GM18520 (cell line): ENCODE measurements at regions not wholly inside any gene's neighbourhood (a gene's known extent, or its start where the extent isn't known, plus 50 kb on each side); places are given as distances from the start of the nearest gene placed in this dataset.
"Not testable (repeated sequence)": the region's sequence is repeated elsewhere in the genome, so short reads cannot be mapped to it uniquely, and the experiment has no call there.

ENCODE experiments used
- ATAC-seq: cut with Tn5 transposase; IDR thresholded peaks from one replicate; pipeline ENCODE4 v1.9.1; 2021; ENCODE audit not compliant: unreplicated experiment

- no peak for ATAC-seq
Measured at GRCh38 chr6:74731931-74732330, 473.9 kb downstream of the COL12A1 start.

- no peak for ATAC-seq
Measured at GRCh38 chr6:74731204-74731603, 474.6 kb downstream of the COL12A1 start.

DNA sequence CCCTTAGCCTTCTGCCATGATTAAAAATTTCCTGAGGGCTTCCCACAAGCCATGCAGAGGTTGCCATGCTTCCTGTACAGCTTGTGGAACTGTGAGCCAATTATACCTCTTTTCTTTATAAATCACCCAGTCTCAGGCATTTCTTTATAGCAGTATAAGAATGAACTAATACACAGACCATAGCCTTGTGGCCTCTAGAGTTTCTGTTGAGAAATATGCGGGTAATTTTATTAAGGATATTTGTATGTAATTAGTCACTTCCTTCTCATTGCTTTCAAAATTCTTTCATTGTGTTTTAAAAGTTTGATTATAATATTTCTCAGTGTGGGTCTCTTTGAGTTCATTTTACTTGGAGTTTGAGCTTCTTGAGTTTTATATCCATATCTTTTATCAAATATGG is 484.9 kb downstream of the COL12A1 start:
- no peak for ATAC-seq

DNA sequence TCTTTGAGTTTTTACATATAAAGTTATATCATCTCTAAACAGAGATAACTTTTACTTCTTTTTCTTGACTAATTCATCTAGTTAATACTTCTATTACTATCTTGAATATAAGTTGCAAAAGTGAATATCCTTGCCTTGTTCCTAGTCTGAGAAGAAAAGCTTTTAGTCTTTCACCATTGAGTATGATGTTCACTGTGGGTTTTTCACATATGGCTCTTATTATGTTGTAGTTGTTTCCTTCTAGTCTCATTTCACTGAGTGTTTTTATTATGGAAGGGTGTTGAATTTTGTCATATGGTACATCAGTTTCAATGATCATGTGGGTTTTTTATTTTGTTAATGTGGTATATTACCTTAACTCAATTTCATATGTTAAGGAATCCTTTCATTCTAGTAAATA is 488.3 kb downstream of the COL12A1 start:
- no peak for ATAC-seq

DNA sequence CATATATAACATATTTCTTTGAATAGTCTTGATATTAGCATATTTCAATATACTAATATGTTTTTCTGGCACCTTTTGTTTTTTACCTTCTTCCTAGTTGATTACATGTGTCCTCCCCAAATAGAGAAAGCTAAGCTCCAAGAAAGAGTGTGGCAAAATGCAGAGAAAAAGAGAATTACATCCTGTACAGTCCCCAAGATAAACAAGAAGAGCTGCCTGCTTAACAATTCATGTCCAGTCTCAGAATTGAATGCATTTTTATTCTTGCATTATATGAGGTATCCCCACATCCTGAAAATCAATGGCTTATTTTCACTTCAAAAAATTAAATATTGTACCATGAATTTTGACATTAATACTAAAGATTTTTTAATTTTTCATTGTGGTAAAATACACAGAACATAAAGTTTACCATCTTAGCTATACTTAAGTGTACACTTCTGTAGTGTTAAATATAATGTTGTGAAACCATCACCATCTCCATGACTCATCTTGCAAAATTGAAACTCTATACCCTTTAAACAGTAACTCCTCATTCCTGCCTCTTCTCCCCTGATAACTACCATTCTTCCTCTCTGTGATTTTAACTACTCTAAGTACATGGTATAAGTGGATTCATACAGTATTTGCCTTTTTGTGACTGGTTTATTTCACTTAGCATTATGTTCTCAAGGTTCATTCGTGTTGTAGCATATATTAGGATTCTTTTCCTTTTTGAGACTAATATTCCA is 490.3 kb downstream of the COL12A1 start:
- ATAC-seq, result no peak

- no peak for ATAC-seq
Measured at GRCh38 chr6:74713941-74714340, 491.9 kb downstream of the COL12A1 start.

- ATAC-seq, result no peak
Measured at GRCh38 chr6:74705451-74705850, 500.4 kb downstream of the COL12A1 start.

GRCh38 chr6:74704540-74704939 is 501.3 kb downstream of the COL12A1 start:
- ATAC-seq, result not testable (repeated sequence)

GRCh38 chr6:74690365-74690764 is 515.5 kb downstream of the COL12A1 start:
- ATAC-seq, result no peak

DNA sequence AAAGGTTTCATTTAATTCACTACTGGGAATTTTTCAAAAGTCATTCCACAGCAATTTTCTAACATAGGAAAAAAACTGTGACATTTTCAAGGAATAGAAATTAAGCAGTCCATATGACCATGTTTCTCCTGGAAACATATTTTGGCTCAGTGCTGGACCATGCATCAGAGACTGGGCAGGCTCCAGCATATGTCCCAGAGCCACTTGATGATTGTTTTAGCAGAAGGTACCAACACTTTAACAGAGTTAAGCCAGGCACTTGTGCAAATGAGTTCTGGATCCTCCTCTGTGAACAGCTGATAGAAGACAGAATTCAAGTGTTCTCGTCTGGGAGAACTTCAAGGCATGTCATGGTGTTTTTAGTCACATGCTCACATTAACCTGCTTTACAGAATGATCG is 516.3 kb downstream of the COL12A1 start:
- ATAC-seq, result no peak

GRCh38 chr6:74677463-74677862 is 528.4 kb downstream of the COL12A1 start:
- ATAC-seq, result no peak

DNA sequence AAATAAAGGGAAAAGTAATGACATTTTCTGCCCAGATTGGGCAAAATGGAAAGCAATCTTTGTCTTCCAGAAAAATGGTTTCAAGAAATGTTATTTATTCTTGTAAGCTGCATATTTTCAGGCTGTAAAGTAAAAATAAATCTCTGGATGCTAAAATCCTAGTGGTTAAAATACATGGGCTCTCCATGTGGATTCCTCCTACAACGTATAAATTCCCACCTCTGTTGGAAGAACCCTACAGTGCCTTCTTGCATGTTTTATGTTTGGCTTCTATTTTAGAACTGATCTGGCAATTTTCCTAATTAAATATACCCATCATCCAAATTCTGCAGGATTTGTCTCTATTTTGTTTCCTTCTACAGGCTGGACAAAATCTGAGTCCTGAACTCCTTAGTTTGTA is 528.9 kb downstream of the COL12A1 start:
- ATAC-seq, result no peak

- ATAC-seq, result no peak
Measured at GRCh38 chr6:74674377-74674776, 531.5 kb downstream of the COL12A1 start.

GRCh38 chr6:74671558-74672025 is 534.3 kb downstream of the COL12A1 start:
- no peak for ATAC-seq

DNA sequence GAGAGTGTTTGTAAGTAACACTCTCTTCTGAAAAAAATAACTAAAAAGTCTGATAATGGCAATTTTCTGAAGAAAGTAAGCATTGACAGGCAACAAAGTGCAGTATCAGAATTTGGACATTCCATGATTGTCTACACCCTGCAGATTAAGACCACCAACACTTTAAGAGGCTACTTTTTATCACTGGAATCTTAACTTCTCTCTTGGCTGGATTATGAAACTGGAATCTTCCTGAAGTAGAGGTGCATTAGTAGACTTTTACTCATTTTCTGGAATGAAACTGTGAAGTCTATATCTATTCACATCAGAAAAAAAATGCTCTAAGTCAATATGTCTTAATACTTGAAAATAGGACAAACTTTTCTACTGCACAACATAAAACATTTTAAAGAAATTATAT is 547.5 kb downstream of the COL12A1 start:
- no peak for ATAC-seq

GRCh38 chr6:74657931-74658330 is 547.9 kb downstream of the COL12A1 start:
- ATAC-seq, result no peak

GRCh38 chr6:74657011-74657410 is 548.8 kb downstream of the COL12A1 start:
- no peak for ATAC-seq

DNA sequence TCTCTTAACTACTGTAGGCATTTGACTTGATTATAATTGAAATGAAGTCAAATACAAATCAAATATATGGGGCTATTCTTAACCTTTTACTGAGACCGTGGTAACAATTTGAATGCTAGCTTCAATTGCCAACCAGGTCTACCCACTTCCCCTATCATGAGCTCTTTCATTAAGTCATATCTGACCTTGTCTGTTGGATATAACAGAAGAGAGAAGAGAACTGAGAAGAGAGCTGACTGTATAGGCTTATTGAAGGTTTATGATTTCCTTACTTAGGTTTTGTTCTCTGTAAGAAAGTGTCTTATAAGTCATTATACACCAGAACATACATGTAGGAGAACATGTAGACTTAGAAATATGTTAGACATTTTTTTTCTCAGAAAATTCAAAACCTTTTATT is 549.4 kb downstream of the COL12A1 start:
- ATAC-seq, result no peak

DNA sequence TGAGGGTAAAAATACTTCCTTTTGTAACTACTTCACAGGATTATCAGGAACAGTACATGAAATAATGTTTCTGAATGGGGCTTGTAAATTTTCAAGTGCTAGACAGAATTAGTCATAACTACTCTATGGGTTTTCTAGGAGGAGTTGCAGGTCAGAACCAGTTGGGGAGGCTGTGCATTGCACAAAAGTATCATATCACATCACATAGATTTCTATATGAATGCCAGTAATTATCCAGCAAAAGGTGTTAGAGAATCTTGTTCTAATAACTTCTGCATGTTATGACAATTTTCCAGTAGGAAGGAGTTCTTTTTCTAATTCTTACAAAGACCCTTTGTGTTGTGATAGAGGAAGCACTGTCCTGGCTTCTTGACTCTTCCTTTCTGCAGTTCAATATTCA is 551.6 kb downstream of the COL12A1 start:
- no peak for ATAC-seq

DNA sequence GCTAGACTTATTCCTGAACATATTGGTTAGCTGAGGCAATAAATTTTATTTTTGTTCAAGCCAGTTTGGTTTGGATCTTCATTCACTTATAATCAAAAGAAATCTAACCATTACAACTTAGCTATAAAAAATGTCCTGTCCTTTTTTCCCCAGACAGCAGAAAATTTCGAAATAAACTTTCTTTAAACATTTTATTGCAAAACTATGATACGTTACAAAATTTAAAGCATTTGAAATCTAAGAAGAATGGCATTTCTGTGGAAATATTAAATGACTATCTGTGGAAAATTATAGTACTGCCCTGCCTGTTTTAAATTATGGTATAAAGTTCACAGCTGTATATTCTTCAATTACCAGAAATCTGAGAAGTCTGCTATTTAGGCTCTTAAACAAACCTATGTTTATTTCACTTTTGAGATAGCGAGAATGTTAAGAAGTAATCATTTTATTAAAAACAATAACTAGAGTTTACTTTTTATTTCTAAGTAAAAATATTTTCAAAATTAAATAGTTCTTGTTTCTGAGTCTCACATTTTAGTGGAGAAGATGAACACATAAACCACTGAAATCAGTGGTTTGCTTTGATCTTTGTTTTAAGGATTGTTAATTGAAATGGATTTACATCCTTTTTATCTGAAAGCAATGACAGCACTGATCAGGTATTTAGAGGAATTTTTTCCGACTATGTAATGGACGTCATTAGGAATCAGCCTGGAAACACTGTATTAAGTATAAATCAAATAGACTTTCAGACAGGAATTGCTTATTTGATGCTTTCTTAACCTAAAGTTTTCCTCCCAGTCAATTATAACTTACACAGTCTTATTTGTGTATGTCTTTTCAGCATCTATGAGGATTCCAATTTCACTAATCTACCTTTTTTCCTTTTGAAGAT is 553.7 kb downstream of the COL12A1 start:
- ATAC-seq, result no peak

DNA sequence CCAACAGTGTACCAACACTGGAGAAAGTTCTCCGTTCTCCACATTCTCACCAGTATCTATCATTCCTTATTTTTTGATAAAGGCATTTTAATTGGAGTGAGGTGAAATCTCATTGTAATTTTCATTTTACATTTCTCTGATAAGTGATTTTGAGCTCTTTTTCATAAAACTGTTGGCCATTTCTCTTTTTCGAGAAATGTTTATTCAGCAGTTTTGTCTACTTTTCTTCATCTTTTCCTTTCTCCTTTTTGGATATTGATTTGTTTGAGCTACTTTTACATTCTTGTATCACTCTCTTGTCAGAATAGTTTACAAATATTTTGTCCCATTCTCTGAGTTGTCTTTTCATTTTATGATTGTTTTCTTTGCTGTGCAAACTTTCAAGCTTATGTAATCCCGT is 555.2 kb downstream of the COL12A1 start:
- ATAC-seq, result no peak

DNA sequence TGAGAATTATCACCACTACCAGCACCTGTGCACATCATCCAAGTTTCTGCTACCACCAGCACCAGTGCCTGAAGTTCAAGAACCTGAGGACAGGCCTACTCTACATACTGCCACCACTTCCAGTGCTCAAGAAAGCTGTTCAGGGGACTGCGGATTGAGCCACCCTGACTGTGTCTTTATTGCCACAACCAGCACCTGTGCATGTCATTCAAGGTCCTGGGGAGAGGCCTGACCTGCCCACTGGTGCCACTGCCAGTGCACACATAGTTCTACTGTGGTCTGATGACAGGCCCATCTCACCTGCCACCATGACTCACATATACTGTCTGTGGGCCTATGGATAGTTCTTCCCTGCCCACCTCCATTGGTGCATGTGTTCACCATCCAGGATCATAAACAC is 559.4 kb downstream of the COL12A1 start:
- ATAC-seq, result no peak
